ENCODE measurements at regions not wholly inside any gene's neighbourhood (a gene's known extent, or its start where the extent isn't known, plus 50 kb on each side); places are given as distances from the start of the nearest gene placed in this dataset.

DNA sequence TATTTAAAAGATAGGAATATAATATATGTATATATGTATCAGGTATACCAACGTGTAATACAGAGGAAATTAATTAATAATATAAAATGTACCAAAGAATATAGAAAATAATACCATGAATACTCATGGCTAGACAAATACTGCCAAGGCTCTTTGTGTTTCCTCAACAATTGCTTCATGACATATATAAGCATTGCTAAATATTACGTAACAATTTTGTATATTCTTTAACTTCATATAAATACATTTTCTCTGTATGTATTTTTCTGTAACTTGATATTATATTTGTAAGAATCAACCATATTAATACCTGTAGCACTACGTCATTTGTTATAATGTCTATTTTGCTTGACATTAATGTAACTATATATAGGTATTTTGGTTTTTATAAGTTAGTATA, 104.0 kb downstream of the CEP44 start:
- H3K27me3 ChIP-seq (replicated peaks; ENCODE audit: control insufficient read depth, insufficient read depth, low read length), result no peaks in the 10 kb centered on the region
- no TSS peak for BruUV-seq (replicated peaks)
- peaks cover 23% of the 10 kb centered on the region for H3K4me1 Mint-ChIP-seq (ENCODE audit: low read depth, unreplicated experiment)
- 0 out of 2 replicates have a peak, but pooled peaks cover 3% of the 10 kb centered on the region for H3K9me3 ChIP-seq
- H3K9me3 Mint-ChIP-seq (ENCODE audit: unreplicated experiment), result no peaks in the 10 kb centered on the region
- H3K4me3 Mint-ChIP-seq (ENCODE audit: unreplicated experiment), result no peak overlapping the region
- H3K27me3 Mint-ChIP-seq (ENCODE audit: insufficient read depth, unreplicated experiment), result no peaks in the 10 kb centered on the region
- peaks cover 50% of the 10 kb centered on the region for H3K4me1 ChIP-seq
- H3K36me3 ChIP-seq (ENCODE audit: control insufficient read depth, insufficient read depth, low read length), result no peaks in the 10 kb centered on the region
- intact Hi-C loops (cut with micrococcal nuclease; ENCODE audit: unreplicated experiment), result no loop called here
- ChIA-PET POLR2A (no interaction called here), CTCF (no interaction called here)
- TF ChIP-seq, protein P1, sequence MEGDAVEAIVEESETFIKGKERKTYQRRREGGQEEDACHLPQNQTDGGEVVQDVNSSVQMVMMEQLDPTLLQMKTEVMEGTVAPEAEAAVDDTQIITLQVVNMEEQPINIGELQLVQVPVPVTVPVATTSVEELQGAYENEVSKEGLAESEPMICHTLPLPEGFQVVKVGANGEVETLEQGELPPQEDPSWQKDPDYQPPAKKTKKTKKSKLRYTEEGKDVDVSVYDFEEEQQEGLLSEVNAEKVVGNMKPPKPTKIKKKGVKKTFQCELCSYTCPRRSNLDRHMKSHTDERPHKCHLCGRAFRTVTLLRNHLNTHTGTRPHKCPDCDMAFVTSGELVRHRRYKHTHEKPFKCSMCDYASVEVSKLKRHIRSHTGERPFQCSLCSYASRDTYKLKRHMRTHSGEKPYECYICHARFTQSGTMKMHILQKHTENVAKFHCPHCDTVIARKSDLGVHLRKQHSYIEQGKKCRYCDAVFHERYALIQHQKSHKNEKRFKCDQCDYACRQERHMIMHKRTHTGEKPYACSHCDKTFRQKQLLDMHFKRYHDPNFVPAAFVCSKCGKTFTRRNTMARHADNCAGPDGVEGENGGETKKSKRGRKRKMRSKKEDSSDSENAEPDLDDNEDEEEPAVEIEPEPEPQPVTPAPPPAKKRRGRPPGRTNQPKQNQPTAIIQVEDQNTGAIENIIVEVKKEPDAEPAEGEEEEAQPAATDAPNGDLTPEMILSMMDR (IDR thresholded peaks at IDR 0.05; ENCODE audit: insufficient read depth in 1 of 2, low read depth in 1 of 2, low read length in 1 of 2, severe bottlenecking in 1 of 2, unreplicated experiment in 1 of 2), result no peak
- no peak overlapping the region for H3K4me3 ChIP-seq (ENCODE audit: low read depth, low read length)
- H3K27ac Mint-ChIP-seq (ENCODE audit: unreplicated experiment), result no peak overlapping the region
- peaks cover 8% of the 10 kb centered on the region for H3K36me3 Mint-ChIP-seq (ENCODE audit: insufficient read depth, unreplicated experiment)
- no peak for DNase-seq

DNA sequence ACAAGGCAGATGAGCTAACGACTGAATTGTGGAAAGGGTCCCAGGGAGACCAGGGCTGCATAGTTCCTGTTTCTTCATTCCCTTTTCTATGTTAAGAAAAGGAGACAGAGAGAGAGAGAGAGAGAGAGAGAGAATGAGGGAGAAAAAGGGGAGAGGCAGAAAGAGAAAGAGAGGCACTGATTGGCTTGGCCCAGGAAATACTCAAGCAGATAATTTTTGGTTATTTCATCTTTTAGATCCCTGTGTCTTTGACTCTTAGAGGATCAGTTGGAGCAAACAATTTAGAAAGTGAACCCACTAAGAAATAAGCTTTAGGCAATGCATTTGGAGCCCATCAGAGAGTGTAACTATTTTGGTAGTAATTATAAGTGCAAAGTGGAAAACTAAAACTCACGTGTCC, 103.4 kb downstream of the CEP44 start:
- BruUV-seq (replicated peaks), result no TSS peak
- Histone ChIP-seq H3K9me3 (0 out of 2 replicates have a peak, but pooled peaks cover 3% of the 10 kb centered on the region), H3K4me3 (ENCODE audit: low read depth, low read length) (no peak overlapping the region), H3K36me3 (ENCODE audit: control insufficient read depth, insufficient read depth, low read length) (no peaks in the 10 kb centered on the region), H3K4me1 (peaks cover 56% of the 10 kb centered on the region), H3K27me3 (replicated peaks; ENCODE audit: control insufficient read depth, insufficient read depth, low read length) (no peaks in the 10 kb centered on the region)
- Mint-ChIP-seq H3K36me3 (ENCODE audit: insufficient read depth, unreplicated experiment) (peaks cover 10% of the 10 kb centered on the region), H3K4me1 (ENCODE audit: low read depth, unreplicated experiment) (peaks cover 26% of the 10 kb centered on the region), H3K27ac (ENCODE audit: unreplicated experiment) (peak overlapping the region; percentile 14), H3K9me3 (ENCODE audit: unreplicated experiment) (no peaks in the 10 kb centered on the region), H3K4me3 (ENCODE audit: unreplicated experiment) (no peak overlapping the region), H3K27me3 (ENCODE audit: insufficient read depth, unreplicated experiment) (no peaks in the 10 kb centered on the region)
- POLR2A ChIA-PET, result no interaction called here
- TF ChIP-seq, protein P1 (IDR thresholded peaks at IDR 0.05; ENCODE audit: insufficient read depth in 1 of 2, low read depth in 1 of 2, low read length in 1 of 2, severe bottlenecking in 1 of 2, unreplicated experiment in 1 of 2), result no peak
- CTCF ChIA-PET, result no interaction called here
- no peak for DNase-seq
- intact Hi-C loops (cut with micrococcal nuclease; ENCODE audit: unreplicated experiment), result no loop called here

DNA sequence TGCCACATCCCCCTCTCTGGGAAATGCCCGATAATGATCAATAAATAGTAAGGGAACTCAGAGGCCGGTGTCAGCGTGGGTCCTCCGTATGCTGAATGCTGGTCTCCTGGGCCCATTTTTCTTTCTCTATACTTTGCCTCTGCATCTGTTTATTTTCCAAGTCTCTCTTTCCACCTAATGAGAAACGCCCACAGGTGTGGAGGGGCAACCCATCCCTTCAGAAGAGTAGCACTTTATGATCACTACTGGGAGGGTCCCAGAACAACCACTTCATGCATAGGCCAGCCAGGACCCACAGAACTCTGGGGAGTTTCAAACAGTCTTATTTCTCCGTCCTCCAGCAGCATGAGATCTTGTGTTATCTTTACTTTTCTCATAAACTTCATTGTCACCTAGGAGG, 100.1 kb downstream of the CEP44 start:
- CTCF ChIA-PET, result no interaction called here
- peak; percentile 59 to 60 for DNase-seq
- H3K4me3 ChIP-seq (ENCODE audit: low read depth, low read length), result no peak overlapping the region
- Mint-ChIP-seq H3K36me3 (ENCODE audit: insufficient read depth, unreplicated experiment) (peaks cover 10% of the 10 kb centered on the region), H3K9me3 (ENCODE audit: unreplicated experiment) (no peaks in the 10 kb centered on the region), H3K4me3 (ENCODE audit: unreplicated experiment) (peak overlapping the region; percentile 68), H3K27me3 (ENCODE audit: insufficient read depth, unreplicated experiment) (no peaks in the 10 kb centered on the region), H3K4me1 (ENCODE audit: low read depth, unreplicated experiment) (peaks cover 28% of the 10 kb centered on the region), H3K27ac (ENCODE audit: unreplicated experiment) (peak overlapping the region; percentile 94)
- TF ChIP-seq, protein P1 (IDR thresholded peaks at IDR 0.05; ENCODE audit: insufficient read depth in 1 of 2, low read depth in 1 of 2, low read length in 1 of 2, severe bottlenecking in 1 of 2, unreplicated experiment in 1 of 2), result no peak
- intact Hi-C loops (cut with micrococcal nuclease; ENCODE audit: unreplicated experiment), result loop anchor here (1.0 kb wide), 6 partner anchors 18 to 249 kb away; partner anchors contain the start of genes CEP44, FBXO8 and HPGD
- no peaks in the 10 kb centered on the region for H3K36me3 ChIP-seq (ENCODE audit: control insufficient read depth, insufficient read depth, low read length)
- POLR2A ChIA-PET, result no interaction called here
- no peaks in the 10 kb centered on the region for H3K9me3 ChIP-seq
- H3K27me3 ChIP-seq (replicated peaks; ENCODE audit: control insufficient read depth, insufficient read depth, low read length), result no peaks in the 10 kb centered on the region
- BruUV-seq (replicated peaks), result TSS peak; percentile 90
- peaks cover 77% of the 10 kb centered on the region for H3K4me1 ChIP-seq

Data from Caco-2 (cell line).